GM12872 (cell line): ENCODE measurements at regions not wholly inside any gene's neighbourhood (a gene's known extent, or its start where the extent isn't known, plus 50 kb on each side); places are given as distances from the start of the nearest gene placed in this dataset.

Source experiments
- CTCF ChIP-seq: IDR thresholded peaks from 3 replicates; pipeline ENCODE4 v1.5.1; 2011; ENCODE audit warnings: low read depth, mild to moderate bottlenecking, low read length, moderate library complexity; ENCODE audit not compliant: insufficient read depth

GRCh38 chr19:27901078-27901477 is 1311.9 kb downstream of the UQCRFS1 start:
- TF ChIP-seq CTCF, result no peak

GRCh38 chr19:27896091-27896490 is 1316.9 kb downstream of the UQCRFS1 start:
- no peak for TF ChIP-seq CTCF

GRCh38 chr19:27894906-27895754 is 1317.8 kb downstream of the UQCRFS1 start:
- TF ChIP-seq CTCF, result no peak

GRCh38 chr19:27892500-27892899 is 1320.5 kb downstream of the UQCRFS1 start:
- no peak for TF ChIP-seq CTCF

GRCh38 chr19:27891411-27891810 is 1321.5 kb downstream of the UQCRFS1 start:
- TF ChIP-seq CTCF, result no peak

GRCh38 chr19:27890696-27891095 is 1322.3 kb downstream of the UQCRFS1 start:
- TF ChIP-seq CTCF, result no peak

GRCh38 chr19:27890206-27890605 is 1322.7 kb downstream of the UQCRFS1 start:
- TF ChIP-seq CTCF, result no peak
